LNCaP clone FGC (cell line): ENCODE measurements at regions not wholly inside any gene's neighbourhood (a gene's known extent, or its start where the extent isn't known, plus 50 kb on each side); places are given as distances from the start of the nearest gene placed in this dataset.

Experiments
- DNase-seq: peaks from one replicate; pipeline ENCODE4 v3.0.0-alpha.2; 2011; ENCODE audit warnings: low read depth
- H3K4me3 ChIP-seq: 2 replicates; pipeline ENCODE4 v1.5.1; 2011; ENCODE audit warnings: mild to moderate bottlenecking, low read depth, low read length, control low read depth
- TF ChIP-seq, protein P1 (sequence below): IDR thresholded peaks from 2 replicates; pipeline ENCODE4 v1.5.1; 2012; ENCODE audit warnings: mild to moderate bottlenecking; ENCODE audit not compliant: control insufficient read depth, insufficient read depth; ENCODE audit errors: extremely low read depth

DNA sequence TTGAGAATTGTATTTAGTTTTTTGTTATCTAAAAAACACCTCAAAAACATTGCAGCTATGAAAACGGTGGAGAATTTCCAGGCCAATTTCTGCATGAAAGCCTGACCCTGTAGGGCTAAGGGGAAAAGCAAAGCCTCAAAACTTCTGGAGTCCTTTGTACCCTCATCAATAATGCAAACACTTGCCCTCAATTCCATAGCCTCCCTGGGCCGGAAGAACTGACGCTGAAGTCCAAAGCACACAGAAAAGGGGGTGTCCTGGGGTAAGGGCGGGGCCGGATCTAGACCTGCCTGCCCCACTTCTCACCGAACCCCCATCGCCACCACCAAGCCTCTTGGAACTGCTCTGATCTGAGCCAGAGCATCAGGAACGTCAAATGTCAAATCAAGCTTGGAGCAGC, 173.9 kb upstream of the S100G start:
- H3K4me3 ChIP-seq = no peak overlapping the region
- no peak for DNase-seq

DNA sequence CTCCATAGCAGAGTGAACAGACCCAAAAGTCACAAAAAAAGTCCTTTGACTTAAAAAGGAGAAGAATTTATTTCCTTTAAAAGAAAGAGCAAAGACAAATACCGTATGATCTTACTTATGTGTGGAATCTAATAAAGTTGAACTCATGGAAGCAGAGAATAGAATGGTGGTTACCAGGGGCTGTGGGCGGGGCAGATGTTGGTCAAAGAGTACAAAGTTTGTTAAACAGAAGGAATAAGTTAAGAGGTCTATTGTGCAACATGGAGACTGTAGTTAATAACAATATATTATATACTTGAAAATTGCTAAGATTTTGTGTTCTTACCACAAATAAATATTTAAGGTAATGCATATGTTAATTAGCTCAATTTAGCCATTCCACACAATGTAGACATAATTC, 173.3 kb upstream of the S100G start:
- H3K4me3 ChIP-seq = no peak overlapping the region

More for the DNA sequence above, 173.9 kb upstream of the S100G start:
- TF ChIP-seq, protein P1, sequence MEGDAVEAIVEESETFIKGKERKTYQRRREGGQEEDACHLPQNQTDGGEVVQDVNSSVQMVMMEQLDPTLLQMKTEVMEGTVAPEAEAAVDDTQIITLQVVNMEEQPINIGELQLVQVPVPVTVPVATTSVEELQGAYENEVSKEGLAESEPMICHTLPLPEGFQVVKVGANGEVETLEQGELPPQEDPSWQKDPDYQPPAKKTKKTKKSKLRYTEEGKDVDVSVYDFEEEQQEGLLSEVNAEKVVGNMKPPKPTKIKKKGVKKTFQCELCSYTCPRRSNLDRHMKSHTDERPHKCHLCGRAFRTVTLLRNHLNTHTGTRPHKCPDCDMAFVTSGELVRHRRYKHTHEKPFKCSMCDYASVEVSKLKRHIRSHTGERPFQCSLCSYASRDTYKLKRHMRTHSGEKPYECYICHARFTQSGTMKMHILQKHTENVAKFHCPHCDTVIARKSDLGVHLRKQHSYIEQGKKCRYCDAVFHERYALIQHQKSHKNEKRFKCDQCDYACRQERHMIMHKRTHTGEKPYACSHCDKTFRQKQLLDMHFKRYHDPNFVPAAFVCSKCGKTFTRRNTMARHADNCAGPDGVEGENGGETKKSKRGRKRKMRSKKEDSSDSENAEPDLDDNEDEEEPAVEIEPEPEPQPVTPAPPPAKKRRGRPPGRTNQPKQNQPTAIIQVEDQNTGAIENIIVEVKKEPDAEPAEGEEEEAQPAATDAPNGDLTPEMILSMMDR = no peak

DNA sequence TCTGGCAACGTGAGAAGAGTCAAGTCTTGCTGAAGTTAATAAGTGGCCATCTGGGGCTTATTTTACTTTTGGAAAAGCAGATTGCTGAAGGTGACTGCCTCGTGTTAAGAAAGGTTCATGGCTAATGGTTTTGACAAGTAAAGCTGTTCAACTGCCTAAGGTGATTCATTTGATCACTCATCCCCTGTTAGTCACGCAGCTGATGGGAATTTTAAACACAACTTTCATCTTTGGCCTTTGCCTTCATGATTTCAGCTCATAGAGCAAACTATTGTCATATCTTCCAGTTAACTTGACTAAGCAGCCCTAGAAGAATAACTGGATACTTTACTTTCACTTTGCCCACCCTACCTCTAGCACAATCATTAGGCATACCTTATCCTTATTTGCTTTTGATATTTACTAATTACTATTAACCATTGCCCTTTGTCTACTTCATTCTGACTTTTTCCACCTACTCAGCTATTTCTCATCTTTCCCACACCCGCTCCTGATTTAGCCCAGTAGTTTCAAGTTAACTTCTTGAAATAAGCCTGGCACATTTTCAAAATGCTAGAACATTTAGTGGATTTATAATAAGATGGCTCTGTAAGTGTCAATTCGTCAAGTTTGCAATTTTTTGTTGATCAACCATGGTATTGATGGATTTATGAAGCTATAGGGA, 170.6 kb upstream of the S100G start:
- no peak overlapping the region for H3K4me3 ChIP-seq
- TF ChIP-seq, protein P1 = no peak
- DNase-seq = no peak

More for the DNA sequence above, 173.3 kb upstream of the S100G start:
- TF ChIP-seq, protein P1 = no peak
- no peak for DNase-seq

- H3K4me3 ChIP-seq = no peak overlapping the region
- DNase-seq = no peak
- TF ChIP-seq, protein P1 = no peak
Measured at GRCh38 chrX:16480049-16480448, 169.9 kb upstream of the S100G start.

GRCh38 chrX:16484338-16484737, 165.6 kb upstream of the S100G start:
- no peak overlapping the region for H3K4me3 ChIP-seq
- DNase-seq = no peak
- TF ChIP-seq, protein P1 = no peak

- TF ChIP-seq, protein P1 = no peak
- no peak for DNase-seq
- no peak overlapping the region for H3K4me3 ChIP-seq
Measured at GRCh38 chrX:16487620-16488385, 162.2 kb upstream of the S100G start.
